ENCODE measurements at regions not wholly inside any gene's neighbourhood (a gene's known extent, or its start where the extent isn't known, plus 50 kb on each side); places are given as distances from the start of the nearest gene placed in this dataset.

DNA sequence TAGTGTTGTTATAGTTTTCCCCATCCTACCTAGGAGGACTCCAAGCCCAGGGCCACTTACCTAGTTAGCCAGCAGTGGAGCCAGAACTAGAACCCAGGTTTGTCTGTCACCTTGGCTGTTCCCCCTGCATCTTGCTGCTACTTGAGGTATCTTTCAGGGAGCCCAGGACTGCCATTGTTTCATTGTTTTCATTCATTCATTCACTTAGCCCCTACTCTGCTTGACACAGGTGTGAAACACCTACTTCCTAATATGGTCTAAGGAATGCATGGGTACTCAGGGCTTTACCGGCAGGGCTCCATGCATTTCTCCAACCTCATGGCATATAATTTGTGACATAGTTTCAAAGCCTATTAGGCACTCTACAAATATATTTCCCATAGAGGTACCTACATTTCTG lies 266.6 kb upstream of the TPM1 start:
- Histone ChIP-seq H3K4me3 (ENCODE audit: low read length) (no peak overlapping the region), H3K36me3 (ENCODE audit: insufficient read depth, low read depth, low read length) (peaks cover 9% of the 10 kb centered on the region), H3K9me3 (ENCODE audit: insufficient read depth, low read depth, low read length) (no peaks in the 10 kb centered on the region), H3K27me3 (ENCODE audit: insufficient read depth, low read length) (no peaks in the 10 kb centered on the region), H3K27ac (ENCODE audit: low read length) (no peak overlapping the region), H3K4me1 (ENCODE audit: insufficient read depth, low read length) (peaks cover 5% of the 10 kb centered on the region; the same call in 1 of the 2 replicates), H3K9ac (ENCODE audit: low read depth, low read length) (no peak overlapping the region; the same call in 1 of the 2 replicates)

DNA sequence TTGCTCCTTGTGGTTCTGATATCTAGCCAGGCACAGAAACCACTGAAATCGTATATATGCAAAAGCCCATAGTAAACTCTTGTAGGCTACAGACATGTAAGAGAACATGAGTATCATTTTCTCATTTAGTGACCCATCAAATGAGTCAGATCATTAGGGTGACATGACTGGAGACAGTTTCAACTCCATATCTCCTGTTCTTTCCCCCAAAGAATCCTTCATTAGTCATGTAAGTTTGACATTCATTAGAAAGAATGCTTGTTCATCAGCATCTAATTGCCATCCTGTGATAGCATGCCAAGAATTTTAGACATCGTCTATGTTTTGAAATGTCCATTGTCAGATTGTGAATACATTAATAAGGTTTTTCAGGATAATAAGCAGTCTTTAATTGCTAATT lies 264.9 kb upstream of the TPM1 start:
- Histone ChIP-seq H3K27ac (ENCODE audit: low read length) (no peak overlapping the region), H3K9ac (ENCODE audit: low read depth, low read length) (no peak overlapping the region), H3K36me3 (ENCODE audit: insufficient read depth, low read depth, low read length) (no peaks in the 10 kb centered on the region; the same call in 1 of the 2 replicates), H3K27me3 (ENCODE audit: insufficient read depth, low read length) (no peaks in the 10 kb centered on the region), H3K4me3 (ENCODE audit: low read length) (no peak overlapping the region), H3K9me3 (ENCODE audit: insufficient read depth, low read depth, low read length) (no peaks in the 10 kb centered on the region), H3K4me1 (ENCODE audit: insufficient read depth, low read length) (peaks cover 5% of the 10 kb centered on the region; the same call in 1 of the 2 replicates)

GRCh38 chr15:62779036-62779770 lies 263.3 kb upstream of the TPM1 start:
- H3K27me3 ChIP-seq (ENCODE audit: insufficient read depth, low read length), result no peaks in the 10 kb centered on the region
- no peak overlapping the region for H3K9ac ChIP-seq (ENCODE audit: low read depth, low read length)
- no peaks in the 10 kb centered on the region; the same call in 1 of the 2 replicates for H3K36me3 ChIP-seq (ENCODE audit: insufficient read depth, low read depth, low read length)
- H3K27ac ChIP-seq (ENCODE audit: low read length), result no peak overlapping the region
- peaks cover 5% of the 10 kb centered on the region; the same call in 1 of the 2 replicates for H3K4me1 ChIP-seq (ENCODE audit: insufficient read depth, low read length)
- H3K9me3 ChIP-seq (ENCODE audit: insufficient read depth, low read depth, low read length), result no peaks in the 10 kb centered on the region
- H3K4me3 ChIP-seq (ENCODE audit: low read length), result no peak overlapping the region

- H3K27me3 ChIP-seq (ENCODE audit: insufficient read depth, low read length), result no peaks in the 10 kb centered on the region
- H3K36me3 ChIP-seq (ENCODE audit: insufficient read depth, low read depth, low read length), result no peaks in the 10 kb centered on the region; the same call in 1 of the 2 replicates
- H3K27ac ChIP-seq (ENCODE audit: low read length), result no peak overlapping the region
- peaks cover 5% of the 10 kb centered on the region; the same call in 1 of the 2 replicates for H3K4me1 ChIP-seq (ENCODE audit: insufficient read depth, low read length)
- no peak overlapping the region for H3K9ac ChIP-seq (ENCODE audit: low read depth, low read length)
- H3K4me3 ChIP-seq (ENCODE audit: low read length), result no peak overlapping the region
- H3K9me3 ChIP-seq (ENCODE audit: insufficient read depth, low read depth, low read length), result no peaks in the 10 kb centered on the region
These were observed 262.6 kb upstream of the TPM1 start for GRCh38 chr15:62779899-62780298.

GRCh38 chr15:62781081-62781497 lies 261.5 kb upstream of the TPM1 start:
- Histone ChIP-seq H3K27ac (ENCODE audit: low read length) (no peak overlapping the region), H3K4me1 (ENCODE audit: insufficient read depth, low read length) (peaks cover 5% of the 10 kb centered on the region; the same call in 1 of the 2 replicates), H3K9me3 (ENCODE audit: insufficient read depth, low read depth, low read length) (no peaks in the 10 kb centered on the region), H3K27me3 (ENCODE audit: insufficient read depth, low read length) (no peaks in the 10 kb centered on the region), H3K9ac (ENCODE audit: low read depth, low read length) (no peak overlapping the region), H3K36me3 (ENCODE audit: insufficient read depth, low read depth, low read length) (no peaks in the 10 kb centered on the region; the same call in 1 of the 2 replicates), H3K4me3 (ENCODE audit: low read length) (no peak overlapping the region)

DNA sequence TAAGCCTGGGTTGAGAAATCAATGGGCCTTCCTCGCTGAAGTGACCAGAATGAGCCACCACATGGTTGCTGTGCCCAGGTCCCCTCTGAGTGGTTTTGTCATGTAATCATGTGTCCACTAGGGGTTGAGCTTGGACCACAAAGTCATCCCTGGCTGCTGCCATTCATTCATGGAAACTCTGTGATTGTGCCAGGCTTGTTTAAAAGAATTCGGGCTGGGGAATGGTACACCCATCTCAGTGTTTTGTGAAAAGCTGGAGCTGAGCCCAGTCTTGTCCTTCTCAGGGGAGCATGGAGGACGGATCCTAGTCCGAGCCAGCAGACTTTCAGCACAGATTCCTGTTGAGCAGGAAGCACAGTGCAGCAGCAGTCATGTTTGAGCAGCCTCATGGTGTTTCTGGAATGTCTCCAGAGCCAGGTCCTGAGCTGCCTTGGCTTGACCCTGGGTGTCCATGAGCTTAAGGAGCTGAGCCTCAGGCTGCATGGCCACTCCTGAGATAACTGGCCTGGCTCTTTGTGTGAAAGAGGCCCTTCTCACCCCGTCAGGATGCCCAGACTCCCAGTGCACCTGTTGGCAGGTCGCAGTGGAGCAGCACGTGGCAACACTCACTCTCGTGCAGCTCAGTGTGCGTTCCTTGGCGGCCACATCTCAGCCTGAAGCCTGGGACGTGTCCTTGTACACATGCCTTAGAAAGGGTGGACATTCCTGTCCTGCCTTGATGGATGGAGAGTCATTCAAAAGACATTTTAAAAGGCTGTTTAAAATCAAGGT lies 260.3 kb upstream of the TPM1 start:
- Histone ChIP-seq H3K36me3 (ENCODE audit: insufficient read depth, low read depth, low read length) (no peaks in the 10 kb centered on the region; the same call in 1 of the 2 replicates), H3K4me3 (ENCODE audit: low read length) (no peak overlapping the region), H3K27me3 (ENCODE audit: insufficient read depth, low read length) (no peaks in the 10 kb centered on the region), H3K4me1 (ENCODE audit: insufficient read depth, low read length) (no peaks in the 10 kb centered on the region; the same call in 1 of the 2 replicates), H3K9me3 (ENCODE audit: insufficient read depth, low read depth, low read length) (no peaks in the 10 kb centered on the region), H3K9ac (ENCODE audit: low read depth, low read length) (no peak overlapping the region), H3K27ac (ENCODE audit: low read length) (no peak overlapping the region)

DNA sequence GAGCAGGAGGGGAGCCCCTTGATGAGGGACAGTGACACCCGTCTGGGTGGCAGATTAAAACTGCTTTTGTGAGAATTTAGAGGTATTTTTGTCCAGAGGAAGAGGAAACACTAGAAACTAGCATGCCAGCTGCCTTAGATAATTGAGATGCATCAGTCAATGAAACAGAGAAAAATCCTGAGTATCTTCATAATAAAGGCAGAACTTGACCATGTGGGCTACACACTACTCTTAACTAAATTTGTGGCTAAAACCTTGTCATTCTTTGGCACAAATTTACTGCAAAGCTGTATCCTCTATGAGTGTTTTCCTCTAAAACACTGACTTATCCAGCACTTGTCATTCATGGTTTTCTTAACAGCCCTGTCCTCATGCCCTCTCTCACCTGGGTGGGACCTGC lies 259.7 kb upstream of the TPM1 start:
- Histone ChIP-seq H3K4me1 (ENCODE audit: insufficient read depth, low read length) (no peaks in the 10 kb centered on the region; the same call in 1 of the 2 replicates), H3K27ac (ENCODE audit: low read length) (no peak overlapping the region), H3K9ac (ENCODE audit: low read depth, low read length) (no peak overlapping the region), H3K36me3 (ENCODE audit: insufficient read depth, low read depth, low read length) (no peaks in the 10 kb centered on the region; the same call in 1 of the 2 replicates), H3K4me3 (ENCODE audit: low read length) (no peak overlapping the region), H3K27me3 (ENCODE audit: insufficient read depth, low read length) (no peaks in the 10 kb centered on the region), H3K9me3 (ENCODE audit: insufficient read depth, low read depth, low read length) (no peaks in the 10 kb centered on the region)

DNA sequence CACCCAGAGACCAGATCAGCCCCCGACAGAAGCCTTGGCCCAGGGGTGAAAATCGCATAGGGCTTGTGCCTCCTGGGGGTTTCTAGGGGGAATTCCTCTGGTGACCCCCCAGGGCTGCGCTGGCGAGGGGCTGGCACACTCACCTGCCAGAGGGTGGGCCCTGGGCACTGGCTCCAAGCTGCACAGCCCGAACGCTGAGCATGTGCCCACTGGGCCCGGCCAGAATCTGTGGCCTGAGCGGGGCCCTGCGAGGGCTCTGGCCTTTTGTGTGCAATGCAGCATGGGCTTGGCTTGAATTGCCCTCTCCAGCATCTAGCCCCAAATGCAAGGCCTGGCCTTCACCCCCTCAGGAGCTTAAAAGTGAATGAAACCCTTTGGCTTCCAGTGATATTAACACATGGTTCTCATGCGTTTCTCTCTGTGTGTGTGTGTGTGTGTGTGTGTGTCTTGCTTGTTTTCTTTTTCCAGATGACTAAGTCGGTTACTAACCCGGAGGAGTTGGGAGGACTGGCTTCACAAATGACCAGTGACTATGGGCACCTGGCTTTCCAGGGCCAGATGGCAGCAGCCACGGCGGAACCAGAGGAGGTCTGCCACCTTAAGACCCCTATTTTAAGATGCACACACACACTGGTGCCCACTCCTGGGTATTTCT lies 259.1 kb upstream of the TPM1 start:
- Histone ChIP-seq H3K4me3 (ENCODE audit: low read length) (no peak overlapping the region), H3K4me1 (ENCODE audit: insufficient read depth, low read length) (no peaks in the 10 kb centered on the region; the same call in 1 of the 2 replicates), H3K27ac (ENCODE audit: low read length) (no peak overlapping the region), H3K27me3 (ENCODE audit: insufficient read depth, low read length) (no peaks in the 10 kb centered on the region), H3K36me3 (ENCODE audit: insufficient read depth, low read depth, low read length) (no peaks in the 10 kb centered on the region; the same call in 1 of the 2 replicates), H3K9ac (ENCODE audit: low read depth, low read length) (no peak overlapping the region), H3K9me3 (ENCODE audit: insufficient read depth, low read depth, low read length) (no peaks in the 10 kb centered on the region)

DNA sequence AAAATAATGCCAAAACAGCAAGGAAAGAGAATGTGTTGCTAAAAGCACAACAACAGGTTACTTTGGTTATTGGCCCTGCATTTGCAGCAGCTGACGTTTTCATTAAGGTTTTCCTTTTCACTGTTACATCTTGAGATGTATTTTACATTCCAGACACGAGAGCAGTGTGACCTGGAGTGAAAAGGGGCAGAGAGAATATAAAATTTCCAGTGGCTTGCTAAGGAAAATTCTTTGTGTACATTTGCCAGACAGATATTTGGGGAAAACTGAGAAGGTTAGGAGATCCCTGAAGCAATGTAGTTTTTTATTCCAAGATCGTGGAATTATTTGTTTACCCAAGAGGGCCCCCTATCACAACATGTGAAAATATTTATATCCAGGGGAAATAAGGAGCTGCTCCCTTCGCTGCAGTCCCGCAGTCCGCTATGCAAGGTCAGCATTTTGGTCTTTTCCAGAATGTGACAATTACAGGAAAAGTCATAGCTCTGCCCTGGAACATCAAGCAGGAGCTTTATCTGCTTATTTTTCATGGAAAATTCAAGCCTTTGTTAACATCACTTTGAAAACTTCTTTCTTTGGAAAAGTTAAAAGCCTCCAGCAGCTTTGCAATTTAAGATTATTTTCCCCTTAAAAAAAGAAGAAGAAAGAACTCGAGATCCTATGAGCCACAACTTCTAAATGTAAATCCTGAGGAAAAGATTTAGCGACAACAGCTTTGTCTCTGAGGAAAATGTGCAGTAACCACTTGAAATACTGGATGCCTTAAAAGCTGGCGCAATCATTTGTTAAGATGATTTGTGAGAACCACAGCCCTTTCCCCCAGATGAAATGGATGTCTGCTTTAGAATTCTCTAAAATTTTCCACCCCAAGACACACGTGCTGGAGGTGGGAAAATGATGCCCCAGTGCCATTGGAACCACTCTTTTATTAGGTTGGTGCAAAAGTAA lies 256.4 kb upstream of the TPM1 start:
- Histone ChIP-seq H3K9ac (ENCODE audit: low read depth, low read length) (no peak overlapping the region), H3K27me3 (ENCODE audit: insufficient read depth, low read length) (no peaks in the 10 kb centered on the region), H3K4me1 (ENCODE audit: insufficient read depth, low read length) (no peaks in the 10 kb centered on the region; the same call in 1 of the 2 replicates), H3K9me3 (ENCODE audit: insufficient read depth, low read depth, low read length) (no peaks in the 10 kb centered on the region), H3K27ac (ENCODE audit: low read length) (no peak overlapping the region), H3K4me3 (ENCODE audit: low read length) (no peak overlapping the region), H3K36me3 (ENCODE audit: insufficient read depth, low read depth, low read length) (no peaks in the 10 kb centered on the region)

DNA sequence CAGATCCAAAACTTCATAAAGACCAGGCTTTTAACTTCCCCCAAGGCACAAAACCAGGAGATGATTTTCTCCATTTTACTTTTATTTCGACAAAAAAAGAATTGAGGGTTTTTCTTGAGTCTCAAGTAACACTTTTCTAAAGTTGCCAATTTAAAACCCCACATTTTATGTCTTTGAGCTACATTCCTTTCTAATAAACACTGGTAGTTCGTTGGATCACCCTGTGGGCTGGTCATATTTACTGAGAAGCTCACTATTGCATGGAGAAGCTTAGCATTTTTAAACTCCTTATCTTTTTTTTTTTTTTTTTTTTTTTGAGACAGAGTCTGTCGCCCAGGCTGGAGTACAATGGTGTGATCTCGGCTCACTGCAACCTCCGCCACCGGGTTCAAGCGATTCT lies 255.1 kb upstream of the TPM1 start:
- Histone ChIP-seq H3K36me3 (ENCODE audit: insufficient read depth, low read depth, low read length) (no peaks in the 10 kb centered on the region), H3K9ac (ENCODE audit: low read depth, low read length) (no peak overlapping the region), H3K27ac (ENCODE audit: low read length) (no peak overlapping the region), H3K4me3 (ENCODE audit: low read length) (no peak overlapping the region), H3K27me3 (ENCODE audit: insufficient read depth, low read length) (no peaks in the 10 kb centered on the region), H3K9me3 (ENCODE audit: insufficient read depth, low read depth, low read length) (no peaks in the 10 kb centered on the region), H3K4me1 (ENCODE audit: insufficient read depth, low read length) (peaks cover 12% of the 10 kb centered on the region)

DNA sequence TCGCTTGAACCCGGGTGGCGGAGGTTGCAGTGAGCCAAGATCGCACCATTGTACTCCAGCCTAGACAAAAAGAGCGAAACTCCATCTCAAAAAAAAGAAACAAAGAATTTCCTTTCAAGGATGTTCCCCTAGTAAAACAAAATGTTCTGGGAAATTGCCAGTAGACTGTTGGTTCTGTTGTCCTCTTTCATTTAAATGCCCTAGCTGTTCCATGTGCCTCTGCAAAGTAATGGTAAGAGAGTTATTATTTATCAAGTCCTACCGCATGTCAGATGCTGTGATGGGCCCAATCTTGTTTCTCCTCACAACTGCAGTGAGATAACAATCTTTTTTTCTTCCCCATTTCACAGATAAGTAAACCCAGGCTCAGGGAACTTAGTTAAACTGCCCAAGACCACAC lies 254.3 kb upstream of the TPM1 start:
- no peaks in the 10 kb centered on the region for H3K27me3 ChIP-seq (ENCODE audit: insufficient read depth, low read length)
- H3K27ac ChIP-seq (ENCODE audit: low read length), result no peak overlapping the region
- H3K4me3 ChIP-seq (ENCODE audit: low read length), result no peak overlapping the region
- peaks cover 20% of the 10 kb centered on the region for H3K4me1 ChIP-seq (ENCODE audit: insufficient read depth, low read length)
- H3K9ac ChIP-seq (ENCODE audit: low read depth, low read length), result no peak overlapping the region
- H3K9me3 ChIP-seq (ENCODE audit: insufficient read depth, low read depth, low read length), result no peaks in the 10 kb centered on the region
- H3K36me3 ChIP-seq (ENCODE audit: insufficient read depth, low read depth, low read length), result no peaks in the 10 kb centered on the region

Data from iPS-20b (cell line).